ENCODE measurements at regions not wholly inside any gene's neighbourhood (a gene's known extent, or its start where the extent isn't known, plus 50 kb on each side); places are given as distances from the start of the nearest gene placed in this dataset.

DNA sequence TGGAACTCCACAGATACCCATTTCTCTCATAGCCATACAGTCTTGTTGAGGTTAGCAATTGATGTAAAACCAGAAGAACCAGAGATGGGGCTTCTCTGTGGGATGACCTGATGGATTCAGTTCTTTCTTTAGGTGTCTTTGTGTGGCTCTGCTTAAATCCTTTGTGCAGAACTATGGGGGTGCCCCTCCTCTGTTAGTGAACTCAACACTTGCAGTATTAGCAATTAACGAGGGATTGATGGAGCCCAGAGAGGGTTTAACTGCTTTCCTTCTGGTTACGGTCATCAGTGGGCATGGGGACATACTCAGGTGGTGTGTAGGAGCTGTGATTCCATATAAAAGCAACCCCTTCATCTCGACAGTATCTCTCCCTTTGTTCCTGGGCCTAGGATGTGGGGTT lies 406.8 kb upstream of the FAM98A start:
- POLR2A ChIA-PET: no interaction called here
- CTCF ChIA-PET: no interaction called here
- H3K4me3 ChIP-seq (ENCODE audit: control insufficient read depth in 1 of 7, extremely low read depth in 1 of 7, insufficient read depth in 4 of 7, low read depth in 2 of 7, low read length in 6 of 7): no peak overlapping the region
- DNase-seq: no peak
- H3K27me3 ChIP-seq (replicated peaks in 2 of 5; ENCODE audit: control insufficient read depth in 4 of 5, insufficient read depth in 5 of 5, low read length in 4 of 5): no peaks in the 10 kb centered on the region
- H3K9me3 ChIP-seq (ENCODE audit: control extremely low read depth in 1 of 5, control insufficient read depth in 4 of 5, insufficient read depth in 2 of 5, low read depth in 1 of 5, low read length in 4 of 5): no peaks in the 10 kb centered on the region
- H3K27ac ChIP-seq (ENCODE audit: insufficient read depth in 1 of 2, low read depth in 1 of 2, low read length in 2 of 2, poor library complexity in 1 of 2, severe bottlenecking in 2 of 2): no peak overlapping the region
- H3K4me1 ChIP-seq (ENCODE audit: control extremely low read depth in 1 of 4, control insufficient read depth in 4 of 4, insufficient read depth in 4 of 4, low read length in 3 of 4): no peaks in the 10 kb centered on the region
- no CpG with 5 or more reads among the region's 3 CpGs for WGBS (ENCODE audit: insufficient coverage)
- H3K36me3 ChIP-seq (ENCODE audit: control insufficient read depth in 4 of 4, insufficient read depth in 4 of 4, low read length in 3 of 4): no peaks in the 10 kb centered on the region

DNA sequence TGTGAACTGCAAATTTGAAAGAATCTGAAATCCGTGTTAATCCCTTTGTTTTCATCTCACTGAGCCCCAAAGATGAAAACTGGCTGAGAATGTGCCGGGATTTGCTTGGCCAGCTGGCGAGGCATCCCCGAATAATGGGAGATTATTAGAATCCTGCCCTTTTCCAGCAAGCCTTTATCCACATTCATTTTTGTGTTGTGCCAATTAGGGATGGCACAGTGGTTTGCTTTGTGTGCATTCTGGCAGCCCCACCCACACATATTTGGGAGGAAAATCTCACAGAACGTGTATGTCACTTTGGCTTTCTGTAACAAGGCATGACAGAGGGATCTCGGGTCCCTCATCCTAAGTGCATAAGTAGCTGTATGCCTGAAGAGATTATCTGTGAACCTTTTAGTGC lies 405.8 kb upstream of the FAM98A start:
- WGBS (ENCODE audit: insufficient coverage): 93% methylated on average over 3 of the region's 6 CpGs
- no peaks in the 10 kb centered on the region for H3K4me1 ChIP-seq (ENCODE audit: control extremely low read depth in 1 of 4, control insufficient read depth in 4 of 4, insufficient read depth in 4 of 4, low read length in 3 of 4)
- H3K36me3 ChIP-seq (ENCODE audit: control insufficient read depth in 4 of 4, insufficient read depth in 4 of 4, low read length in 3 of 4): no peaks in the 10 kb centered on the region
- DNase-seq: no peak
- CTCF ChIA-PET: no interaction called here
- H3K27me3 ChIP-seq (replicated peaks in 2 of 5; ENCODE audit: control insufficient read depth in 4 of 5, insufficient read depth in 5 of 5, low read length in 4 of 5): no peaks in the 10 kb centered on the region
- POLR2A ChIA-PET: no interaction called here
- H3K9me3 ChIP-seq (ENCODE audit: control extremely low read depth in 1 of 5, control insufficient read depth in 4 of 5, insufficient read depth in 2 of 5, low read depth in 1 of 5, low read length in 4 of 5): no peaks in the 10 kb centered on the region
- no peak overlapping the region for H3K4me3 ChIP-seq (ENCODE audit: control insufficient read depth in 1 of 7, extremely low read depth in 1 of 7, insufficient read depth in 4 of 7, low read depth in 2 of 7, low read length in 6 of 7)
- H3K27ac ChIP-seq (ENCODE audit: insufficient read depth in 1 of 2, low read depth in 1 of 2, low read length in 2 of 2, poor library complexity in 1 of 2, severe bottlenecking in 2 of 2): no peak overlapping the region

DNA sequence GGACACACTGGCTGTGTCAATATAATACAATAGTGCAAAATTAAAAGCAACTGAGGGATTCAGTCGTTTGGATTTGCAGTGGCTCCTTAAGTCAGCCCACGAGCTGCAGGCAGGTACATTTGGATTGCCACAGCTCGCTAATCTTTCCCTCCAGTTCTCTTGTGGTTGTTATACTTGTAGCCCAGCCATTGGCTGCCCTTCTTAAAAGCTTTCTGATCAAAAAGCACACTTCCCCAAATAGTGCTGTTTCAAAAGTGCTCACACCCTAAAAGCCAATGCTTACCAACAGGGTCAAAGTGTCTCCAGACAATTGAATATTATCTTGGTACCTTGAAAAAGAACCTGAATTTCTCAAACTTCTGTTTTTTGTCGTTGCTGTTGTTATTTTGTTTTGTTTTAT lies 404.7 kb upstream of the FAM98A start:
- Histone ChIP-seq H3K4me3 (ENCODE audit: control insufficient read depth in 1 of 7, extremely low read depth in 1 of 7, insufficient read depth in 4 of 7, low read depth in 2 of 7, low read length in 6 of 7) (no peak overlapping the region), H3K9me3 (ENCODE audit: control extremely low read depth in 1 of 5, control insufficient read depth in 4 of 5, insufficient read depth in 2 of 5, low read depth in 1 of 5, low read length in 4 of 5) (no peaks in the 10 kb centered on the region), H3K36me3 (ENCODE audit: control insufficient read depth in 4 of 4, insufficient read depth in 4 of 4, low read length in 3 of 4) (no peaks in the 10 kb centered on the region), H3K27ac (ENCODE audit: insufficient read depth in 1 of 2, low read depth in 1 of 2, low read length in 2 of 2, poor library complexity in 1 of 2, severe bottlenecking in 2 of 2) (no peak overlapping the region), H3K27me3 (replicated peaks in 2 of 5; ENCODE audit: control insufficient read depth in 4 of 5, insufficient read depth in 5 of 5, low read length in 4 of 5) (no peaks in the 10 kb centered on the region), H3K4me1 (ENCODE audit: control extremely low read depth in 1 of 4, control insufficient read depth in 4 of 4, insufficient read depth in 4 of 4, low read length in 3 of 4) (no peaks in the 10 kb centered on the region)
- DNase-seq: peak in 2 of 3 donors; percentile 28 to 49
- POLR2A ChIA-PET: no interaction called here
- WGBS (ENCODE audit: insufficient coverage): 33% methylated on average over 3 of the region's 4 CpGs
- CTCF ChIA-PET: interaction anchor here (1.5 kb wide), 1 partner anchor 9 kb away, joined by 5 read pairs; no protein-coding TSS in a partner anchor

DNA sequence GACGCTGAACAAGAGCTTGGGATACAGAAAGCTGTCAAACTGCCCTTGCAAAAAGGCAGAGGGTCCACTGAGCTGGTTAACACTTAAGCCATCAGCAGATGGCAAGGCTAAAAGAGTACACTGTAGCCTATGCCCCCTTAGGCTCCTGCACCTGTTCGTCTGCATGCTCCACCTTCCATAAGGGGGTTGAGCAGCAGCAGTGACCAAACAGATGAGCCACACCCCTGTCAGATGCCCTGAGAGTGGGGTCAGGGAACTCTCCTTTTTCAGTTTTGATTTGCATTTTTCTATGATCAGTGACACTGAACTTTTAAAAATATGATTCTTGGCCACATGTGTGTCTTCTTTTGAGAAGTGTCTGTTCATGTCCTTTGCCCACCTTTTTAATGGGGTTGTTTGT lies 402.5 kb upstream of the FAM98A start:
- DNase-seq: no peak
- Histone ChIP-seq H3K4me1 (ENCODE audit: control extremely low read depth in 1 of 4, control insufficient read depth in 4 of 4, insufficient read depth in 4 of 4, low read length in 3 of 4) (no peaks in the 10 kb centered on the region), H3K36me3 (ENCODE audit: control insufficient read depth in 4 of 4, insufficient read depth in 4 of 4, low read length in 3 of 4) (no peaks in the 10 kb centered on the region), H3K9me3 (ENCODE audit: control extremely low read depth in 1 of 5, control insufficient read depth in 4 of 5, insufficient read depth in 2 of 5, low read depth in 1 of 5, low read length in 4 of 5) (peaks cover 0 to 11% (median 2%) of the 10 kb centered on the region in 5 experiments), H3K27me3 (replicated peaks in 2 of 5; ENCODE audit: control insufficient read depth in 4 of 5, insufficient read depth in 5 of 5, low read length in 4 of 5) (no peaks in the 10 kb centered on the region), H3K27ac (ENCODE audit: insufficient read depth in 1 of 2, low read depth in 1 of 2, low read length in 2 of 2, poor library complexity in 1 of 2, severe bottlenecking in 2 of 2) (no peak overlapping the region), H3K4me3 (ENCODE audit: control insufficient read depth in 1 of 7, extremely low read depth in 1 of 7, insufficient read depth in 4 of 7, low read depth in 2 of 7, low read length in 6 of 7) (no peak overlapping the region)
- ChIA-PET CTCF (no interaction called here), POLR2A (no interaction called here)
- 100% methylated on average over 1 of the region's 2 CpGs for WGBS (ENCODE audit: insufficient coverage)

DNA sequence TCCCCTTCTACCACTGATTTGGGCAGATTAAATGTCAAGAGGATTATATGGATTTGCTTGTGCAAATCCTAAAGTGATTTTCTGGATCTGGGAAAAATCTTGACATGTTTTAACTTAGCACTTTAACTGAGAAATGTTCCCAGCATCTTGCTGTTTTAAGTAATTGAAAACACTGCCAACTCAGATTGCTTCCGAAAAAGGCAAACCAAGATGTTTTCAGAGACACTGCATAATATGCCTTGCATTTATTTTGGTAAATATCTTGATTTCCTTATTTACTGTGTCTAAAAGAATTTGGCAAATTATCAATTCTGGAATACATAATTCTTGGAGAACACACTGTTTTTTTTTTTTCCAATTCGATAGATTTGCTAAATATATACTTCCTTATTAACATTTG lies 385.0 kb upstream of the FAM98A start:
- no CpG with 5 or more reads among the region's 2 CpGs for WGBS (ENCODE audit: insufficient coverage)
- DNase-seq: no peak
- H3K36me3 ChIP-seq (ENCODE audit: control insufficient read depth in 4 of 4, insufficient read depth in 4 of 4, low read length in 3 of 4): no peaks in the 10 kb centered on the region
- no peaks in the 10 kb centered on the region for H3K4me1 ChIP-seq (ENCODE audit: control extremely low read depth in 1 of 4, control insufficient read depth in 4 of 4, insufficient read depth in 4 of 4, low read length in 3 of 4)
- no peak overlapping the region for H3K4me3 ChIP-seq (ENCODE audit: control insufficient read depth in 1 of 7, extremely low read depth in 1 of 7, insufficient read depth in 4 of 7, low read depth in 2 of 7, low read length in 6 of 7)
- H3K27me3 ChIP-seq (replicated peaks in 2 of 5; ENCODE audit: control insufficient read depth in 4 of 5, insufficient read depth in 5 of 5, low read length in 4 of 5): no peaks in the 10 kb centered on the region
- POLR2A ChIA-PET: no interaction called here
- no peak overlapping the region for H3K27ac ChIP-seq (ENCODE audit: insufficient read depth in 1 of 2, low read depth in 1 of 2, low read length in 2 of 2, poor library complexity in 1 of 2, severe bottlenecking in 2 of 2)
- H3K9me3 ChIP-seq (ENCODE audit: control extremely low read depth in 1 of 5, control insufficient read depth in 4 of 5, insufficient read depth in 2 of 5, low read depth in 1 of 5, low read length in 4 of 5): peaks cover 0 to 2% (median 0%) of the 10 kb centered on the region in 5 experiments
- CTCF ChIA-PET: no interaction called here

DNA sequence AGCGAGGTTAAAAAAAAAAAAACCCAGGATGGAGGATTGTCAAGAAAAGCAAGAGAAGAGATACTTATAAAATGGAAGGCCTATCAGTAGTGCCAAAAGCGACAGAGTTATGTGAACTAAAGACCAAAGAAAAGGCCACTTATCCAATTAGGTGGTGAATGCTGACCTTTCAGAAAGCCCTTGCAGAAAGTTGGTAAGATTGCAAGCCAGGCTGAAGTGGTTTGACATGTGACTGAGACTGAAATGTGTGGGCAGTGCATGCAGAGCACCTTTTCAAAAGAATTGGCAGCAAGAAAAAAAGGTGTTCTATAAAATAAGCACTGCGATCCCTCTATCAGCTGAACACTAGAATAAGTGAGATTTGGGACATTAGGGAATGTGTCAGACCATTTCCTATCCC lies 379.4 kb upstream of the FAM98A start:
- CTCF ChIA-PET: no interaction called here
- WGBS (ENCODE audit: insufficient coverage): 44% methylated on average over 2 of the region's 3 CpGs
- no peak overlapping the region for H3K27ac ChIP-seq (ENCODE audit: insufficient read depth in 1 of 2, low read depth in 1 of 2, low read length in 2 of 2, poor library complexity in 1 of 2, severe bottlenecking in 2 of 2)

DNA sequence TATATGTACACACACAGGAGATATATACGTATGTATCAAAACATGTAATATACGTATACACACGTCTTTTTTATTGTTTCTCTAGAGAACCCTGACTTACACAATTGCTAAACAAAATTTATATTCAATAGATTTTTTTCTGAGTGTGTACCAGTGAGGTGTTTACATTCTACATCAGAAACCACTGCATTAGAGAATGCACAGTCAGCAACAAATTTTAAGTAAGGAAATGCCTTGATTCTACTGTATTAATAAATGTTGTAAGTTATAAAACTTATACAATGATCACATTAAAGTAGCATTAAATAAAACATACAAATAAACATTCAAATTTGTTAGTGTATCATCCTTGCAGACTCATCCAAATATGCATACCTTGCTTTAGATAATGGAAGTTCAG lies 376.4 kb upstream of the FAM98A start:
- CTCF ChIA-PET: no interaction called here
- Histone ChIP-seq H3K36me3 (ENCODE audit: control insufficient read depth in 4 of 4, insufficient read depth in 4 of 4, low read length in 3 of 4) (no peaks in the 10 kb centered on the region), H3K27me3 (replicated peaks in 2 of 5; ENCODE audit: control insufficient read depth in 4 of 5, insufficient read depth in 5 of 5, low read length in 4 of 5) (no peaks in the 10 kb centered on the region), H3K4me1 (ENCODE audit: control extremely low read depth in 1 of 4, control insufficient read depth in 4 of 4, insufficient read depth in 4 of 4, low read length in 3 of 4) (no peaks in the 10 kb centered on the region), H3K4me3 (ENCODE audit: control insufficient read depth in 1 of 7, extremely low read depth in 1 of 7, insufficient read depth in 4 of 7, low read depth in 2 of 7, low read length in 6 of 7) (no peak overlapping the region), H3K27ac (ENCODE audit: insufficient read depth in 1 of 2, low read depth in 1 of 2, low read length in 2 of 2, poor library complexity in 1 of 2, severe bottlenecking in 2 of 2) (no peak overlapping the region), H3K9me3 (ENCODE audit: control extremely low read depth in 1 of 5, control insufficient read depth in 4 of 5, insufficient read depth in 2 of 5, low read depth in 1 of 5, low read length in 4 of 5) (peaks cover 0 to 2% (median 0%) of the 10 kb centered on the region in 5 experiments)
- no peak for DNase-seq
- WGBS (ENCODE audit: insufficient coverage): no CpG with 5 or more reads among the region's 3 CpGs
- POLR2A ChIA-PET: no interaction called here

More for the DNA sequence above, 379.4 kb upstream of the FAM98A start:
- H3K9me3 ChIP-seq (ENCODE audit: control extremely low read depth in 1 of 5, control insufficient read depth in 4 of 5, insufficient read depth in 2 of 5, low read depth in 1 of 5, low read length in 4 of 5): peaks cover 0 to 2% (median 0%) of the 10 kb centered on the region in 5 experiments
- H3K4me3 ChIP-seq (ENCODE audit: control insufficient read depth in 1 of 7, extremely low read depth in 1 of 7, insufficient read depth in 4 of 7, low read depth in 2 of 7, low read length in 6 of 7): no peak overlapping the region
- DNase-seq: no peak
- no peaks in the 10 kb centered on the region for H3K4me1 ChIP-seq (ENCODE audit: control extremely low read depth in 1 of 4, control insufficient read depth in 4 of 4, insufficient read depth in 4 of 4, low read length in 3 of 4)
- no peaks in the 10 kb centered on the region for H3K36me3 ChIP-seq (ENCODE audit: control insufficient read depth in 4 of 4, insufficient read depth in 4 of 4, low read length in 3 of 4)
- H3K27me3 ChIP-seq (replicated peaks in 2 of 5; ENCODE audit: control insufficient read depth in 4 of 5, insufficient read depth in 5 of 5, low read length in 4 of 5): no peaks in the 10 kb centered on the region
- POLR2A ChIA-PET: no interaction called here

Measured in common myeloid progenitor, CD34-positive (primary cell).